SK-N-SH (cell line): ENCODE measurements at regions not wholly inside any gene's neighbourhood (a gene's known extent, or its start where the extent isn't known, plus 50 kb on each side); places are given as distances from the start of the nearest gene placed in this dataset.

Experiments used
- CTCF ChIA-PET: fragments of 300-600, 350-600 bp; formaldehyde crosslinking; extraction: SDS; loops from one replicate; lab custom pipeline; 2021; lab: Yijun Ruan, JAX
- POLR2A ChIA-PET: fragments of 350-600 bp; sonication (Branson Sonifier 250); formaldehyde crosslinking; extraction: SDS; loops from one replicate; lab custom pipeline; 2020; ENCODE audit warnings: antibody characterized with exemption, inconsistent platforms; lab: Yijun Ruan, JAX
- DNase-seq: peaks from one replicate; pipeline ENCODE4 v3.0.0; 2012
- H2AFZ ChIP-seq: fragments of 200-600 bp; sonication (generic); 2 replicates; pipeline ENCODE4 v1.8.1; 2016; ENCODE audit warnings: antibody characterized with exemption, mild to moderate bottlenecking, low read depth
- H3F3A ChIP-seq: fragments of 200-600 bp; sonication (generic); replicated peaks from 2 replicates; pipeline ENCODE3; 2016; ENCODE audit warnings: antibody characterized with exemption, mild to moderate bottlenecking; ENCODE audit not compliant: insufficient read depth
- H3K27ac ChIP-seq, 2 experiments: fragments of 200-500 bp in 1 of 2; fragments of 200-600 bp in 1 of 2; sonication (Bioruptor generic) in 1 of 2; sonication (generic), shearing (Covaris generic) in 1 of 2; 2 replicates each; pipeline versions ENCODE4 v1.5.1 to v1.6.1; 2014 to 2016; ENCODE audit warnings: low read depth in 2 of 2, inconsistent platforms in 1 of 2, low read length in 1 of 2, mild to moderate bottlenecking in 1 of 2, mixed read lengths in 1 of 2
- H3K27me3 ChIP-seq: fragments of 200-600 bp; sonication (generic), shearing (Covaris generic); 2 replicates; pipeline ENCODE4 v1.6.1; 2016; ENCODE audit warnings: mixed run types; ENCODE audit not compliant: insufficient read depth
- H3K36me3 ChIP-seq, 2 experiments: fragments of 200-500 bp in 1 of 2; fragments of 200-600 bp in 1 of 2; sonication (Bioruptor generic) in 1 of 2; sonication (generic) in 1 of 2; replicated peaks in 1 of 2; 2 replicates each; pipeline versions ENCODE3 to v1.5.1; 2014 to 2016; ENCODE audit warnings: low read length in 1 of 2, mild to moderate bottlenecking in 1 of 2; ENCODE audit not compliant: insufficient read depth in 2 of 2, control insufficient read depth in 1 of 2
- H3K4me1 ChIP-seq, 2 experiments: fragments of 200-500 bp in 1 of 2; fragments of 200-600 bp in 1 of 2; sonication (Bioruptor generic) in 1 of 2; sonication (generic), shearing (Covaris generic) in 1 of 2; 2 replicates each; pipeline versions ENCODE4 v1.5.1 to v1.6.1; 2014 to 2016; ENCODE audit warnings: low read depth in 1 of 2, low read length in 1 of 2, mixed run types in 1 of 2; ENCODE audit not compliant: insufficient read depth in 2 of 2, control insufficient read depth in 1 of 2
- H3K4me2 ChIP-seq: fragments of 200-600 bp; sonication (generic), shearing (Covaris generic); 2 replicates; pipeline ENCODE4 v1.6.1; 2017; ENCODE audit warnings: mixed run types
- H3K4me3 ChIP-seq, 2 experiments: fragments of 200-500 bp in 1 of 2; fragments of 200-600 bp in 1 of 2; sonication (Bioruptor generic) in 1 of 2; sonication (generic), shearing (Covaris generic) in 1 of 2; 2 replicates each; pipeline versions ENCODE4 v1.5.1 to v1.8.1; 2014 to 2016; ENCODE audit warnings: low read depth in 2 of 2, inconsistent platforms in 1 of 2, low read length in 1 of 2, mild to moderate bottlenecking in 1 of 2, mixed read lengths in 1 of 2, moderate library complexity in 1 of 2
- H3K79me2 ChIP-seq: fragments of 200-600 bp; sonication (generic); 2 replicates; pipeline ENCODE4 v1.8.1; 2017; ENCODE audit warnings: mild to moderate bottlenecking; ENCODE audit not compliant: insufficient read depth
- H3K9ac ChIP-seq: fragments of 200-600 bp; sonication (generic); 2 replicates; pipeline ENCODE4 v1.6.1; 2017; ENCODE audit warnings: mixed run types
- H3K9me2 ChIP-seq: fragments of 200-600 bp; sonication (generic); 2 replicates; pipeline ENCODE4 v1.6.1; 2017; ENCODE audit warnings: mixed run types
- H3K9me3 ChIP-seq: fragments of 200-600 bp; sonication (generic); 2 replicates; pipeline ENCODE4 v1.6.1; 2017; ENCODE audit warnings: mixed run types, mild to moderate bottlenecking, moderate library complexity
- H4K20me1 ChIP-seq: fragments of 200-600 bp; sonication (generic); 2 replicates; pipeline ENCODE4 v1.6.1; 2017; ENCODE audit warnings: mild to moderate bottlenecking, mixed run types; ENCODE audit not compliant: insufficient read depth
- CHD2 ChIP-seq: fragments of 150-350 bp; IDR thresholded peaks from 2 replicates; pipeline ENCODE4 v1.6.1; 2018; ENCODE audit warnings: low read length; ENCODE audit not compliant: partially characterized antibody
- EP300 ChIP-seq, 2 experiments: IDR thresholded peaks; 2 replicates each; pipeline versions ENCODE4 v1.4.0 to v1.6.1; 2012; ENCODE audit warnings: borderline replicate concordance in 1 of 2, low read depth in 1 of 2, low read length in 1 of 2
- EZH2phosphoT487 ChIP-seq: fragments of 200-600 bp; sonication (generic); IDR thresholded peaks from 2 replicates; pipeline ENCODE4 v1.6.1; 2017; ENCODE audit warnings: low read depth, mixed run types, mild to moderate bottlenecking, antibody characterized with exemption, moderate library complexity, borderline replicate concordance
- GATA2 ChIP-seq: sonication (generic); formaldehyde crosslinking; IDR thresholded peaks from 2 replicates; pipeline ENCODE4 v1.5.0; 2020; ENCODE audit warnings: mild to moderate bottlenecking, missing genetic modification reagents
- MEF2A ChIP-seq: IDR thresholded peaks from 2 replicates; pipeline ENCODE4 v1.4.0; 2012; ENCODE audit warnings: low read depth, borderline replicate concordance
- MXI1 ChIP-seq: IDR thresholded peaks from 2 replicates; pipeline ENCODE4 v1.6.1; 2012; ENCODE audit warnings: mild to moderate bottlenecking, low read depth, low read length, improper control_type of control experiment
- NFIC ChIP-seq: IDR thresholded peaks from 2 replicates; pipeline ENCODE4 v1.4.0; 2012; ENCODE audit warnings: borderline replicate concordance
- NRF1 ChIP-seq: IDR thresholded peaks from 2 replicates; pipeline ENCODE4 v1.6.1; 2012; ENCODE audit warnings: low read depth, mild to moderate bottlenecking, low read length
- POLR2AphosphoS5 ChIP-seq: IDR thresholded peaks from 2 replicates; pipeline ENCODE4 v1.6.1; 2012; ENCODE audit warnings: low read depth, low read length
- RFX5 ChIP-seq: IDR thresholded peaks from 2 replicates; pipeline ENCODE4 v1.6.1; 2012; ENCODE audit warnings: mild to moderate bottlenecking, improper control_type of control experiment, low read length
- RXRA ChIP-seq: IDR thresholded peaks from 2 replicates; pipeline ENCODE4 v1.4.0; 2012; ENCODE audit warnings: low read depth, mild to moderate bottlenecking, borderline replicate concordance
- SMC3 ChIP-seq: IDR thresholded peaks from 2 replicates; pipeline ENCODE4 v1.6.1; 2012; ENCODE audit warnings: low read depth, low read length, improper control_type of control experiment
- TEAD4 ChIP-seq: IDR thresholded peaks from 2 replicates; pipeline ENCODE4 v1.4.0; 2012; ENCODE audit warnings: mild to moderate bottlenecking, borderline replicate concordance; ENCODE audit not compliant: insufficient read depth
- USF1 ChIP-seq: IDR thresholded peaks from 2 replicates; pipeline ENCODE4 v1.4.0; 2012; ENCODE audit warnings: low read depth, borderline replicate concordance
- YY1 ChIP-seq: IDR thresholded peaks from 2 replicates; pipeline ENCODE4 v1.4.0; 2012; ENCODE audit warnings: low read depth, mild to moderate bottlenecking
- WGBS: methylation state at CpG from one replicate; pipeline ENCODE4 v1.1.6; 2017; ENCODE audit warnings: low lambda C conversion rate; 5-methylcytosine and 5-hydroxymethylcytosine counted together
- TF ChIP-seq, protein P1 (sequence below): fragments of 200-600 bp; sonication (generic); IDR thresholded peaks from 2 replicates; pipeline ENCODE4 v1.6.1; 2017; ENCODE audit warnings: antibody characterized with exemption, mild to moderate bottlenecking, moderate library complexity
- TF ChIP-seq, protein P2 (sequence below): IDR thresholded peaks from 2 replicates; pipeline ENCODE4 v1.4.0; 2012; ENCODE audit warnings: low read depth

DNA sequence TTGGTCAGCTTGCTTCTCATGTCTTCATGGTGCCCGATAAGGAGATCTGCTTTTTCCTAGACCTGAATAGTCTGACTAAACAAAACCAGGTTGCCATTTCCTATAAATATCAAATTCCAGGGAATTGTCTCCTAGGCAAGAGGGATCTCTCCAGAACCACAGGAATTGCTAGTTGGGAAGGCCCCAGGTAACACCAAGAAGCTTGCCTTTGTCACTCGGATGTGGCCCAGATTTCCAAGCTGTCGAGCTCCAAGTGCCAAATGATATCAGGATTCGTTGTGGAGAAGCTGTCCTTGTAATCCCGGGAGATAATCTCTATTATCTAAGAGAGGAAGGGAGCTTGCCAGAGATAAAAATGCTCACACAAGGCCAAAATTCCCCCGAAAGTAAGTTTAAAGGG lies 1288.5 kb upstream of the AUTS2 start:
- H3K4me2 ChIP-seq, result no peak overlapping the region
- no peaks in the 10 kb centered on the region for H3K4me1 ChIP-seq
- 29% methylated on average over 6 of the region's 6 CpGs for WGBS
- H2AFZ ChIP-seq, result no peak overlapping the region
- POLR2A ChIA-PET, result interaction anchor here (0.9 kb wide), 1 partner anchor 12 kb away, joined by 3 read pairs; no protein-coding TSS in a partner anchor
- H3K27me3 ChIP-seq, result no peaks in the 10 kb centered on the region
- H3K4me3 ChIP-seq, result no peak overlapping the region
- no peaks in the 10 kb centered on the region for H4K20me1 ChIP-seq
- no peaks in the 10 kb centered on the region for H3K79me2 ChIP-seq
- H3K27ac ChIP-seq, result no peak overlapping the region
- no peak for DNase-seq
- no peaks in the 10 kb centered on the region for H3K9me3 ChIP-seq
- CTCF ChIA-PET, result no interaction called here
- no peaks in the 10 kb centered on the region for H3K36me3 ChIP-seq
- no peaks in the 10 kb centered on the region for H3F3A ChIP-seq
- no peak for TF ChIP-seq EP300 (IDR thresholded peaks at IDR 0.05; ENCODE audit: borderline replicate concordance in 1 of 2, low read depth in 1 of 2, low read length in 1 of 2)
- no peak for TF ChIP-seq CHD2
- no peak for TF ChIP-seq NRF1
- TF ChIP-seq, protein P1, sequence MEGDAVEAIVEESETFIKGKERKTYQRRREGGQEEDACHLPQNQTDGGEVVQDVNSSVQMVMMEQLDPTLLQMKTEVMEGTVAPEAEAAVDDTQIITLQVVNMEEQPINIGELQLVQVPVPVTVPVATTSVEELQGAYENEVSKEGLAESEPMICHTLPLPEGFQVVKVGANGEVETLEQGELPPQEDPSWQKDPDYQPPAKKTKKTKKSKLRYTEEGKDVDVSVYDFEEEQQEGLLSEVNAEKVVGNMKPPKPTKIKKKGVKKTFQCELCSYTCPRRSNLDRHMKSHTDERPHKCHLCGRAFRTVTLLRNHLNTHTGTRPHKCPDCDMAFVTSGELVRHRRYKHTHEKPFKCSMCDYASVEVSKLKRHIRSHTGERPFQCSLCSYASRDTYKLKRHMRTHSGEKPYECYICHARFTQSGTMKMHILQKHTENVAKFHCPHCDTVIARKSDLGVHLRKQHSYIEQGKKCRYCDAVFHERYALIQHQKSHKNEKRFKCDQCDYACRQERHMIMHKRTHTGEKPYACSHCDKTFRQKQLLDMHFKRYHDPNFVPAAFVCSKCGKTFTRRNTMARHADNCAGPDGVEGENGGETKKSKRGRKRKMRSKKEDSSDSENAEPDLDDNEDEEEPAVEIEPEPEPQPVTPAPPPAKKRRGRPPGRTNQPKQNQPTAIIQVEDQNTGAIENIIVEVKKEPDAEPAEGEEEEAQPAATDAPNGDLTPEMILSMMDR, result no peak
- TF ChIP-seq POLR2AphosphoS5, result no peak
- no peaks in the 10 kb centered on the region for H3K9me2 ChIP-seq
- H3K9ac ChIP-seq, result no peak overlapping the region

GRCh38 chr7:68311958-68312357 lies 1286.3 kb upstream of the AUTS2 start:
- H3F3A ChIP-seq, result no peaks in the 10 kb centered on the region
- DNase-seq, result no peak
- H3K9ac ChIP-seq, result no peak overlapping the region
- WGBS, result 53% methylated on average over 6 of the region's 6 CpGs
- no peaks in the 10 kb centered on the region for H3K36me3 ChIP-seq
- H3K4me3 ChIP-seq, result no peak overlapping the region
- H3K9me3 ChIP-seq, result no peaks in the 10 kb centered on the region
- H3K4me1 ChIP-seq, result no peaks in the 10 kb centered on the region
- CTCF ChIA-PET, result no interaction called here
- H3K4me2 ChIP-seq, result no peak overlapping the region
- no peak overlapping the region for H2AFZ ChIP-seq
- H3K9me2 ChIP-seq, result no peaks in the 10 kb centered on the region
- POLR2A ChIA-PET, result no interaction called here
- H4K20me1 ChIP-seq, result no peaks in the 10 kb centered on the region
- H3K79me2 ChIP-seq, result no peaks in the 10 kb centered on the region
- H3K27me3 ChIP-seq, result no peaks in the 10 kb centered on the region
- H3K27ac ChIP-seq, result no peak overlapping the region
- TF ChIP-seq NFIC (no peak), SMC3 (no peak), CHD2 (no peak), RXRA (no peak), EZH2phosphoT487 (no peak), RFX5 (no peak), GATA2 (CRISPR knock-in tag) (no peak), YY1 (no peak), TEAD4 (no peak), MEF2A (no peak), POLR2AphosphoS5 (no peak), MXI1 (no peak), USF1 (no peak)
- TF ChIP-seq, protein P2, sequence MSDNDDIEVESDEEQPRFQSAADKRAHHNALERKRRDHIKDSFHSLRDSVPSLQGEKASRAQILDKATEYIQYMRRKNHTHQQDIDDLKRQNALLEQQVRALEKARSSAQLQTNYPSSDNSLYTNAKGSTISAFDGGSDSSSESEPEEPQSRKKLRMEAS, result no peak
- TF ChIP-seq, all 33 proteins: peak for 0
